ENCODE measurements at regions not wholly inside any gene's neighbourhood (a gene's known extent, or its start where the extent isn't known, plus 50 kb on each side); places are given as distances from the start of the nearest gene placed in this dataset.
"Not testable (repeated sequence)": the region's sequence is repeated elsewhere in the genome, so short reads cannot be mapped to it uniquely, and the experiment has no call there.

DNA sequence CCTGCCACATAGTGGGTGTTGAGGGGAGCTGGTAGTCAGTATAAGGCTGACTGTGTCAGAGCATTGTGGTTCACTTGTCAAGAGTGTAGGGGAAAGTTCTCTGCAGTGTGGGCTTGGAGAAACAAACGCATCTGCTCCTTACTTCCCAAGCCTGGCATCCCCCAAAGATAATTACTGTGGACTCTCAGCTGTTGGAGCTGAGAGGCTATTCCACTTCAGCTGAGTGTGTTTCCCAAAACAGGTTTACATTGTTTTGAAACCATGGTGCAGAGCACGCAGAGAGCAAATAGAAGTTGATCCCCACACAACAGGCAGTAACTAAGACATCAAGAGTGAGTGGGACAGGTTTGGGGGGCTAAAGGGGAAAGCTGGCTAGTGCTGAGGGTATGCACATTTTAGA, 181.0 kb upstream of the EOLA2 start:
- no peaks in the 10 kb centered on the region for H3K79me2 ChIP-seq (ENCODE audit: control insufficient read depth, insufficient read depth, low read length)
- H3K4me3 ChIP-seq, result no peak overlapping the region
- H3K4me2 ChIP-seq (ENCODE audit: control insufficient read depth, insufficient read depth), result no peak overlapping the region
- no peak for ATAC-seq
- no peak for TF ChIP-seq SREBF1 (IDR thresholded peaks at IDR 0.05; ENCODE audit: low read length)
- TF ChIP-seq IKZF1 (conservative IDR thresholded peaks at IDR 0.05), result no peak
- no peak for TF ChIP-seq KLF5 (IDR thresholded peaks at IDR 0.05; ENCODE audit: partially characterized antibody)
- no peak for TF ChIP-seq CBX5 (IDR thresholded peaks at IDR 0.05; ENCODE audit: low read depth)
- no peak for TF ChIP-seq RBBP5 (conservative IDR thresholded peaks at IDR 0.05)
- TF ChIP-seq YY1 (IDR thresholded peaks at IDR 0.05; ENCODE audit: low read depth, low read length), result no peak
- no peak for TF ChIP-seq CBFB (IDR thresholded peaks at IDR 0.05; ENCODE audit: low read depth)
- TF ChIP-seq RCOR1 (conservative IDR thresholded peaks at IDR 0.05; ENCODE audit: low read depth, low read length), result no peak
- TF ChIP-seq RUNX3 (IDR thresholded peaks at IDR 0.05; ENCODE audit: low read length), result no peak
- TF ChIP-seq KDM1A (IDR thresholded peaks at IDR 0.05; ENCODE audit: borderline replicate concordance), result no peak
- no peak for TF ChIP-seq DPF2 (IDR thresholded peaks at IDR 0.05)
- no peak for TF ChIP-seq SP1 (IDR thresholded peaks at IDR 0.05; ENCODE audit: low read depth, low read length)
- no peak for TF ChIP-seq KAT2A (conservative IDR thresholded peaks at IDR 0.05; ENCODE audit: control insufficient read depth, low read depth, low read length)
- TF ChIP-seq BRCA1 (IDR thresholded peaks at IDR 0.05; ENCODE audit: low read depth, low read length), result no peak
- TF ChIP-seq, protein P1, sequence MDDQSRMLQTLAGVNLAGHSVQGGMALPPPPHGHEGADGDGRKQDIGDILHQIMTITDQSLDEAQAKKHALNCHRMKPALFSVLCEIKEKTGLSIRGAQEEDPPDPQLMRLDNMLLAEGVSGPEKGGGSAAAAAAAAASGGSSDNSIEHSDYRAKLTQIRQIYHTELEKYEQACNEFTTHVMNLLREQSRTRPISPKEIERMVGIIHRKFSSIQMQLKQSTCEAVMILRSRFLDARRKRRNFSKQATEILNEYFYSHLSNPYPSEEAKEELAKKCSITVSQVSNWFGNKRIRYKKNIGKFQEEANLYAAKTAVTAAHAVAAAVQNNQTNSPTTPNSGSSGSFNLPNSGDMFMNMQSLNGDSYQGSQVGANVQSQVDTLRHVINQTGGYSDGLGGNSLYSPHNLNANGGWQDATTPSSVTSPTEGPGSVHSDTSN (IDR thresholded peaks at IDR 0.05; ENCODE audit: insufficient replicate concordance, low read depth, low read length), result no peak
- no peak for TF ChIP-seq POU2F2 (IDR thresholded peaks at IDR 0.05; ENCODE audit: borderline replicate concordance, low read depth, low read length)
- no peak for TF ChIP-seq JUND (IDR thresholded peaks at IDR 0.05; ENCODE audit: low read depth, low read length)
- no peak overlapping the region for H2AFZ ChIP-seq (ENCODE audit: control insufficient read depth, low read depth, low read length)
- ChIA-PET POLR2A (no interaction called here), CTCF (interaction anchor here (0.6 kb wide), 1 partner anchor 80 kb away, joined by 3 read pairs; no protein-coding TSS in a partner anchor), RAD21 (ENCODE audit: unreplicated experiment) (no interaction called here), SMC1A (ENCODE audit: uncharacterized antibody, unreplicated experiment) (no interaction called here)
- BruUV-seq (replicated peaks), result no TSS peak
- intact Hi-C loops (cut with micrococcal nuclease; ENCODE audit: unreplicated experiment) (no loop called here), in situ Hi-C loops (cut with MboI) (no loop called here)
- no peak overlapping the region for H3K27ac ChIP-seq (ENCODE audit: control insufficient read depth, insufficient read depth)
- no peak overlapping the region for H3K9ac ChIP-seq (ENCODE audit: control insufficient read depth, insufficient read depth, low read length)
- H3K36me3 ChIP-seq (ENCODE audit: control insufficient read depth in 2 of 2, insufficient read depth in 2 of 2, low read length in 1 of 2), result no peaks in the 10 kb centered on the region
- no peak for FAIRE-seq
- H3K27me3 ChIP-seq (replicated peaks in 1 of 2; ENCODE audit: control insufficient read depth in 2 of 2, insufficient read depth in 2 of 2, low read length in 1 of 2), result no peaks in the 10 kb centered on the region
- 0% methylated on average over 2 of the region's 2 CpGs for WGBS (ENCODE audit: insufficient coverage, insufficient replicate concordance, low lambda C conversion rate, missing lambda C conversion rate)
- no peaks in the 10 kb centered on the region for H4K20me1 ChIP-seq (ENCODE audit: control insufficient read depth, insufficient read depth)
- no peak for DNase-seq (ENCODE audit: low read depth, low spot score)
- H3K4me1 ChIP-seq (ENCODE audit: control insufficient read depth, insufficient read depth, low read length), result no peaks in the 10 kb centered on the region
- H3K9me3 ChIP-seq (replicated peaks; ENCODE audit: control insufficient read depth, insufficient read depth, low read length), result no peaks in the 10 kb centered on the region

DNA sequence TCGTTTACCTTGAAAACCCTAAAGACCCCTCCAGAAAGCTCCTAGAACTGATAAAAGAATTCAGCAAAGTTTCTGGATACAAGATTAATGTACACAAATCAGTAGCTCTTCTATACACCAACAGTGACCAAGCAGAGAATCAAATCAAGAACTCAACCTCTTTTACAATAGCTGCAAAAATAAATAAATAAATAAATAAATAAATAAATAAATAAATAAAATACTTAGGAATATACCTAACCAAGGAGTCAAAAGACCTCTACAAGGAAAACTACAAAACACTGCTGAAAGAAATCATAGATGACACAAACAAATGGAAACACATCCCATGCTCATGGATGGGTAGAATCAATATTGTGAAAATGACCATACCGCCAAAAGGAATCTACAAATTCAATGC, 186.8 kb upstream of the EOLA2 start:
- RAD21 ChIA-PET (ENCODE audit: unreplicated experiment); BruUV-seq (replicated peaks); H2AFZ ChIP-seq (ENCODE audit: control insufficient read depth, low read depth, low read length); H3K4me3 ChIP-seq; H3K9ac ChIP-seq (ENCODE audit: control insufficient read depth, insufficient read depth, low read length); H3K27ac ChIP-seq (ENCODE audit: control insufficient read depth, insufficient read depth); intact Hi-C loops (cut with micrococcal nuclease; ENCODE audit: unreplicated experiment); FAIRE-seq; H3K4me1 ChIP-seq (ENCODE audit: control insufficient read depth, insufficient read depth, low read length); H3K27me3 ChIP-seq (replicated peaks in 1 of 2; ENCODE audit: control insufficient read depth in 2 of 2, insufficient read depth in 2 of 2, low read length in 1 of 2); H3K36me3 ChIP-seq (ENCODE audit: control insufficient read depth in 2 of 2, insufficient read depth in 2 of 2, low read length in 1 of 2); DNase-seq (ENCODE audit: low read depth, low spot score); POLR2A ChIA-PET; SMC1A ChIA-PET (ENCODE audit: uncharacterized antibody, unreplicated experiment); CTCF ChIA-PET; H4K20me1 ChIP-seq (ENCODE audit: control insufficient read depth, insufficient read depth); ATAC-seq; H3K4me2 ChIP-seq (ENCODE audit: control insufficient read depth, insufficient read depth); H3K9me3 ChIP-seq (replicated peaks; ENCODE audit: control insufficient read depth, insufficient read depth, low read length); H3K79me2 ChIP-seq (ENCODE audit: control insufficient read depth, insufficient read depth, low read length): not testable (repeated sequence)
- in situ Hi-C loops (cut with MboI), result loop anchor here (10.0 kb wide), 1 partner anchor 60 kb away; no protein-coding TSS in a partner anchor
- 61% methylated on average over 2 of the region's 2 CpGs for WGBS (ENCODE audit: insufficient coverage, insufficient replicate concordance, low lambda C conversion rate, missing lambda C conversion rate)
